KBM-7 (cell line): ENCODE measurements at regions not wholly inside any gene's neighbourhood (a gene's known extent, or its start where the extent isn't known, plus 50 kb on each side); places are given as distances from the start of the nearest gene placed in this dataset.

Source experiments
- DNase-seq: peaks from one replicate; pipeline ENCODE4 v3.0.0-alpha.2; 2015
- in situ Hi-C: fragments of 300-500 bp; cut with MboI; formaldehyde crosslinking; loops from 2 replicates; pipeline ENCODE4 v1.14.3; 2020; ENCODE audit warnings: low sequenced_read_pairs, low pct_unique_long_range_greater_than_20kb, mixed read lengths

GRCh38 chr1:95408507-95409136 lies 174.6 kb downstream of the RWDD3 start:
- in situ Hi-C loops = no loop called here
- no peak for DNase-seq

DNA sequence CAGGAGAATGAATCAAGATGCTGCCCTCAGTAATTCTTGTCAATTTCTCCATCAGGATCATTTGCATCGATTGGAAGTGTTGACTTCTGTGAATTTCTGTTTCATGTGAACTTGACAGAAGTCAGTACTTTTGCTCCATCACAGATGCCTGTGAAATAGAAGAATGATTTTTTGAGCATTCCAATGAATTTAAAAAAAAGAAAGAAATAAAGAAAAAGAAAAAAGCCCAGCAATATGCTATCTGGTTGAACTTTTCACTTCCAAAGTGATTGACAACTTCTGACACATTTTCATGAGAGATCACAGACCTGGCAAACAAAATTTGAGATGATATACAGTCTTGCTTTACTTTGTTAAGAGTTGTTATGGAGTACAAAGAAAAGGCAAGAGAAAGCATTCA lies 175.3 kb downstream of the RWDD3 start:
- DNase-seq = no peak
- in situ Hi-C loops = no loop called here

DNA sequence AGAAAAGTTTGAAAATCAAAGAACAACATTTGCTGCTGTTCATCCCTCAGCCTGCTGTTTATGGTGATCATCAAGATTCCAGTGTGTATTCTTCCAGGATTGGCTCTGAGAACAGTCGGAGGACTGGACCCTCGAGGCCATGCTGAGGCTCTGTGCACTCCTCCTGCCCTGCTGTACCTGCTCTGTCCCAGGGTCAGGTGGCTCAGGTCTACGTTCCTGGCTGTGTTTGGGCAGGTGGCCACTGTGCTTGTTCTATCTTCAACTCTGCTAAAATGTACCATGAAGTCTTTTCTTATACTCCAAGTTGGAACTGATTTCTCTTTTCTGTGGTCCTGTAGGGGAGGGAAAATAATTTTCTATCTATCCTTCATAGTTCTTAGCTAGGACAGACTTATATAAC lies 175.9 kb downstream of the RWDD3 start:
- in situ Hi-C loops = no loop called here
- DNase-seq = no peak

- DNase-seq = no peak
- in situ Hi-C loops = no loop called here
Observed at GRCh38 chr1:95415146-95415545, 181.1 kb downstream of the RWDD3 start.

GRCh38 chr1:95426772-95427171 lies 192.8 kb downstream of the RWDD3 start:
- in situ Hi-C loops = no loop called here
- DNase-seq = no peak

DNA sequence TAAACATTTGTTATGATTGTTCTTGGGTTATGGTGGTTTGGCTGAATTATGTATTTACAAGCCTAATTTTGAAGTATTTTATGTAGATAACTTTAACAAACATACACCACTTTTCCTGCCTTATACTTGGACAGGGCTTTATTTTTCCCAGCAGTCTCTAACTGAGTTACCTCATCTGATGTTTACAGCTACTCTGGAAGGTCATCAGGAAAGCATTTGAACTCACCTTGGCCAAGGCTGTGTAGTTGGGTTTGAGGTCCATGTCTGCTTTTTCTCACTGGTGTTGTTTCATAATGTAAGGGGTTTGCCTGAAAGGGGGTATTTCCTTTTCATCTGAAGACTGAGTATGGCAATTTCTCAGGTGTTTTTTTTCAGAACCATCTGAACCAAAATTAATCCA lies 193.5 kb downstream of the RWDD3 start:
- in situ Hi-C loops = no loop called here
- DNase-seq = no peak

- no peak for DNase-seq
- in situ Hi-C loops = no loop called here
Observed at GRCh38 chr1:95431235-95431634, 197.2 kb downstream of the RWDD3 start.

DNA sequence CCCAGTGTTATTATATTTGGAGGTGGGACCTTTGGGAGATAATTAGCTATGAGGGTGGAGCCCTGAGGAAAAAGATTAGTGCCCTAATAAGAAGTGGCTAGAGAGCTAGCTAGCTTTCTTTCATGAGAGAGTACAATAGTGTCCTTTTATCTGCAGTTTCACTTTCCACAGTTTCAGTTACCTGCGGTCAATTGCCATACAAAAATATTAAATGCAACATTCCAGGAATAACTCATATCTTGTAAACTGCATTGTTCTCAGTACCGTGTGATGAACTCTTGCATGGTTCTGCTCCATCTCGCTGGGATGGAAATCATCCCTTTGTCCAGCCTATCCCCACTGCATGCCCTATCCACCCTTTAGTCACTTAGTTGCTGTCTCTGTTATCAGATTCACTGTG lies 201.6 kb downstream of the RWDD3 start:
- DNase-seq = no peak
- in situ Hi-C loops = no loop called here

DNA sequence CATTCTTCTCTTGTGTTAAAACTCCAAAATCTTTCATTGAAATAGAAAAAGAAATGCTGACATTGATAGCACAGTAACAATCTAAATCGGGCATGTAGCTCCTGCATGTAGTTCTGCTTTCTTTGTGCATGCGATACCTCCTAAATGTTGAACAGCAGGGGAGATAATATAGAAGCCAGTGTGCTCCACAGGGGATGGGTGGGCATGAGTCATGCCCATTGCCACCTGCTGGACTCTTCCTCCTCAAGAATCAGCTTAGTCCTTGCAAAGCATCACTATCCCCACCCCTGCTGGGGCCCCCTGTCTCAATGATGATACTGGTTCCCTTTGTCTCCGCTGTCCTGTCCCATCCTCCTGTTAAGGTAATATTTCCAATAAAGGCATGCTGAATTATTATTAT lies 203.0 kb downstream of the RWDD3 start:
- no peak for DNase-seq
- in situ Hi-C loops = no loop called here

GRCh38 chr1:95437781-95438180 lies 203.8 kb downstream of the RWDD3 start:
- in situ Hi-C loops = no loop called here
- DNase-seq = no peak

GRCh38 chr1:95438218-95438948 lies 204.4 kb downstream of the RWDD3 start:
- in situ Hi-C loops = no loop called here
- no peak for DNase-seq

GRCh38 chr1:95440511-95440910 lies 206.5 kb downstream of the RWDD3 start:
- DNase-seq = no peak
- in situ Hi-C loops = no loop called here

GRCh38 chr1:95449516-95449915 lies 215.5 kb downstream of the RWDD3 start:
- no peak for DNase-seq
- in situ Hi-C loops = no loop called here

- in situ Hi-C loops = no loop called here
- peak; percentile 1 for DNase-seq
Observed at GRCh38 chr1:95451054-95451453, 217.0 kb downstream of the RWDD3 start.

GRCh38 chr1:95451904-95452303 lies 217.9 kb downstream of the RWDD3 start:
- in situ Hi-C loops = no loop called here
- no peak for DNase-seq

GRCh38 chr1:95453053-95453452 lies 219.0 kb downstream of the RWDD3 start:
- in situ Hi-C loops = no loop called here
- no peak for DNase-seq

- DNase-seq = no peak
- in situ Hi-C loops = no loop called here
Observed at GRCh38 chr1:95467036-95467435, 233.0 kb downstream of the RWDD3 start.

DNA sequence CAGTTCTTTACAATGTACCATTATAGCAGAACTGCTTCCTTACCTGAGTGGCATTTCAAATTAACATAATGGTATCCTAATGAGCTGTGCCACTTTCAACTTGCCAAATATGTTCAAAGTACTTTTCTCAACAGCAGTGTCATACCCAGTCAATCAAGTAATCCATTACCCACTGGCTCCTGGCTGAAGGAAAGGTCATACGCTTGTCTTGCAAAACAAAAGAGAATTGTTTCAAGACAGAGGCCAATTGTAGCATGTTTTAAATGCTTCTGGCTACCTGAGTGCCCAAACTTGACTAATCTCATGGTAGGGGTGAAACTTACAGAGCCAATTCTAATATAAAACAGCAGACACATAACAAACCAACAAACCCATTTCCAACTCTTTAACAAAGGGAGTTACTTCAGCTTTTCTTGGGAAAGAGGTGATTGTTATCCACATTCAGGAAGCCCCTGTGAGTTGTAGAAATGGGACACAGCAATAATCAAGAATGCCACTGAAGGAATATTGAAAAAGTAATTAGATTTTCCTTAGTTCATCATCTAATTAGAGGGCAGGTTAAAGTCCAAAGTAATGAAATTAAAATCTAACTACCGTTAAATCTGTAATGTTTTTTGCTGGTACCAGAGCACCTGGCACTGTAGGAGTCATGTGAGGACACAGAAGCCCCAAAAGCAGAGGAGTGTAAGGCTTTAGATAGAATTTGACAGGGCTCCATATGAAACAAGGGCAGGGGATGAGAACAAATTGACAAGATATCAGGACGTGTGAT lies 241.9 kb downstream of the RWDD3 start:
- no peak for DNase-seq
- in situ Hi-C loops = no loop called here

DNA sequence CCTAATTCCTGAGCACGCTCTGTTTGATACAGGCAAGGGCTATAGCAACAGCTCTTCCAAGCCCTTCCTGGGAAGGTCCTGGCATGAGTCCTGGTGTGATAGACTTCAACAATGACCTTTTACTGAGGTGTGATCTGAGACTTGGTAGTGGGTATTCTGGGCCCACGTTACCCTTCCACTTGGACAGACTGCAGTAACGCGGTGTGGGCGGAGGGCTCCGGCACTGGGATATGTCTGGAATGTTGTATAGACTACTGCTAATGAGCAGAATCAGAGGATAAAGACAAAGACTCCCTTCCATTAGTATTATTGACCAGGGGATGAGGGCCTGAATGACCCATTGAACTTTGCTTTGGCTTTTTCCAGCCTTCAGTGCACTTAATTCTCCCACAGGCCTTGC lies 262.3 kb downstream of the RWDD3 start:
- in situ Hi-C loops = no loop called here
- DNase-seq = no peak

DNA sequence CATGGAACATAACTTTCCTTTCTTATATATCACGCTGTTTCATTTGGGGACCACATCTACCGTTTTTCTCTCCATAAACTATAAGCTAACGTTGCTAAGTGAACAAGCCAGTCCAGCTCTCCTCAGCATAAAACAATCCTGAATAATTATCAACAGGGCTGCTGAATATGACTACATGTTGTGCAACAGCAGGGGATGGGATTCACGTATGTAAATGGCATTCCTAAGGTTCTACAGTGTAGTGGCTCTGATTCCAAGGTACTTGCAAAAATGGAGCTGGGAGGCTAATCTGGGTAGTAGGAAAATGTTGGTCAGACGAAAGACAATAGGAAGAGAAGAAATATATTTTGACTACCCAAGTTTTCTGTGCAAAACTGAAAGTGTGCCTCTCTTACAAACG lies 262.8 kb downstream of the RWDD3 start:
- no peak for DNase-seq
- in situ Hi-C loops = no loop called here
